GM12865 (cell line): ENCODE measurements at regions not wholly inside any gene's neighbourhood (a gene's known extent, or its start where the extent isn't known, plus 50 kb on each side); places are given as distances from the start of the nearest gene placed in this dataset.

Experiments used
- DNase-seq: peaks from one replicate; pipeline ENCODE4 v3.0.0; 2010; ENCODE audit warnings: low read depth
- H3K4me3 ChIP-seq: 2 replicates; pipeline ENCODE4 v1.5.1; 2011; ENCODE audit warnings: mild to moderate bottlenecking, low read depth, low read length, control low read depth
- TF ChIP-seq, protein P1 (sequence below): IDR thresholded peaks from 2 replicates; pipeline ENCODE4 v1.5.1; 2011; ENCODE audit warnings: low read length, control low read depth, low read depth, inconsistent platforms; ENCODE audit not compliant: insufficient read depth; ENCODE audit errors: missing control alignments

DNA sequence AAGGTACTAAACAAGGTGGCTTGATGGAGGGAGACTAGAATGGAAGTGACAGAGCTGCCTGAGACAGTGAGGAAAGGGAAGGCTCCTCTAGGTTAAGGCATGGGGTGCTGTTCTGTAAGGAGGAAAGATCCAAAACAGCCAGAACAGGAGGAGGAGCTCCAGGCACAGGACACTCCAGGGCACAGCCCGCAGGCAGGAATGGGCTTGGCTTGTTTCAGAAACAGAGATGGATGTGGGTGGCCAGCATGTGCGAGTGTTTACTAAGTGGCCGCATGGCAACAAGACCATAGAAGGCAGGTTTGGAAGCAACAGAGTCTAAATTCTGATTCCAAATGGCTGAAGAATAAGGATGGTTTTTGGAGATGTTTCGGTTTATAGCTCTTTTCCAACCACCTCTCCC is 889.1 kb downstream of the AACS start:
- no peak overlapping the region for H3K4me3 ChIP-seq
- TF ChIP-seq, protein P1, sequence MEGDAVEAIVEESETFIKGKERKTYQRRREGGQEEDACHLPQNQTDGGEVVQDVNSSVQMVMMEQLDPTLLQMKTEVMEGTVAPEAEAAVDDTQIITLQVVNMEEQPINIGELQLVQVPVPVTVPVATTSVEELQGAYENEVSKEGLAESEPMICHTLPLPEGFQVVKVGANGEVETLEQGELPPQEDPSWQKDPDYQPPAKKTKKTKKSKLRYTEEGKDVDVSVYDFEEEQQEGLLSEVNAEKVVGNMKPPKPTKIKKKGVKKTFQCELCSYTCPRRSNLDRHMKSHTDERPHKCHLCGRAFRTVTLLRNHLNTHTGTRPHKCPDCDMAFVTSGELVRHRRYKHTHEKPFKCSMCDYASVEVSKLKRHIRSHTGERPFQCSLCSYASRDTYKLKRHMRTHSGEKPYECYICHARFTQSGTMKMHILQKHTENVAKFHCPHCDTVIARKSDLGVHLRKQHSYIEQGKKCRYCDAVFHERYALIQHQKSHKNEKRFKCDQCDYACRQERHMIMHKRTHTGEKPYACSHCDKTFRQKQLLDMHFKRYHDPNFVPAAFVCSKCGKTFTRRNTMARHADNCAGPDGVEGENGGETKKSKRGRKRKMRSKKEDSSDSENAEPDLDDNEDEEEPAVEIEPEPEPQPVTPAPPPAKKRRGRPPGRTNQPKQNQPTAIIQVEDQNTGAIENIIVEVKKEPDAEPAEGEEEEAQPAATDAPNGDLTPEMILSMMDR, result no peak
- DNase-seq, result no peak

DNA sequence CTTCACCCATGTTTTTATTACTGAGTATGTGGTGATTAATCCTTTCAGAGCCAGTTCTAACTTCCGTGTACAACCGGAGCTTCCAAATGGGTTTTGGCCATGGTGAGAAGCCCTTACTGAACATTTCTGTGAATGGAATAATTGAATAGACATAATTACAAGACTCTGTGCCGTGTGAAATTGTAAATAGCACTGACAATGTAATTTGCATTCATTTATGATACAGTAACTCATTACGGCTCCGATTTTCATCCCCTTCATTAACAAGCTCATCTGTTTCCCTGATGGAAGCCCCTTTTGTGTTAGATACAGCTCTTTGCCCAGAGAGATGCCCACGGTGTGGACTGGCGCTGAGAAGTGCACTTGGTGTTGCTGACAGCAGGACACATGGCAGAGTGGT is 891.0 kb downstream of the AACS start:
- TF ChIP-seq, protein P1, result no peak
- no peak for DNase-seq

DNA sequence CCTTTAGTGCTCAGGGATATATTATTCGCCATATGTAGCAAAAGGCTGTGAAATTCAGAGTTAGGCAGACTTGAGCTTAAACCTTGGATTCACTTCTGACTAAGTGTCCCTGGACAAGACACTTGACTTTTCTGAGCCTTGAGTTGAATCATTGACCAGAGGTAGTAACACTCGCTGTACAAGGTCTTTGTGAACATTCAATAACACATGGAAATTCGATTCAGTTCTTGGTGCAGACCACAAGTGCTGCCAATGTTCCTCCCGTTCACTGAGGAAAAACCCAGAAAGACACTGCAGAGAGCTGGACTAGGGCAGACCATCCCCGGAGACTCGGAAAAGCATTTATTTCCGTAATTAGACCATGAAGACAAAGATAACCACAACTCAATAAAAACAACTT is 901.4 kb downstream of the AACS start:
- no peak for DNase-seq
- TF ChIP-seq, protein P1, result no peak
- no peak overlapping the region for H3K4me3 ChIP-seq

More for the DNA sequence above, 891.0 kb downstream of the AACS start:
- H3K4me3 ChIP-seq, result no peak overlapping the region

DNA sequence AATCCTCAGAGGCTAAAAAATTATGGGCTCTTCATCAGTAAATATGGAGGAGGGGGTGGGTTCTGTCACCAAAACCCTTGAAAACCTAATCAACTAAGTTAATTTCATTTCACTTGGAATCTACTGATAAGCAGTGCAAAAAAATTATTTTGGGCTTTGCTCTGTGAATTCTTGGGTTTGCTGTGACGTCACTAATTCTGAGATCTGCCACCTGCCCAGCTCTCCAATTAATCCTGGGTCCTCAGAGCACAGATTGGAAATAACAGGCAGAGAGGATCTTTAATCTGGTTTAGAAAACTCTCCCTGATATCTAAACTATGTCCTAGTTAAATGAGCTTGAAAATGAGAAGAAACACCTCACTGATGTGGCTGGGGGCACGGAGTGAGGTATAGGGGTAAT is 903.2 kb downstream of the AACS start:
- TF ChIP-seq, protein P1, result no peak
- no peak overlapping the region for H3K4me3 ChIP-seq

DNA sequence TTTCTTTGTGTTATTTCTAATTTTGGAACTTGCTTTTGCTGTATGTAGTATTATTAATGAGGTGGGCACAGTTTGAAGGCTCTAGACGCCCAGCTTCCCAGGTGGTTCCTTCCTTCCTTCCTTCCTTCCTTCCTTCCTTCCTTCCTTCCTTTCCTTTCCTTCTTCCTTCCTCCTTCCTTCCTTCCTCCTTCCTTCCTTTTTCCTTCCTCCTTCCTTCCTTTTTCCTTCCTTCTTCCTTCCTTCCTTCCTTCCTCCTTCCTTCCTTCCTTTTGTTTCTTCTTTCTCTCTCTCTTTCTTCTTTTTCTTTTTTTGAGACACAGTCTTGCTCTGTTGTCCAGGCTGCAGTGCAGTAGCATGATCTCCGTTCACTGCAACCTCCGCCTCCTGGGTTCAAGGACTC is 906.7 kb downstream of the AACS start:
- no peak for DNase-seq
- TF ChIP-seq, protein P1, result no peak
- H3K4me3 ChIP-seq, result no peak overlapping the region

More for the DNA sequence above, 903.2 kb downstream of the AACS start:
- DNase-seq, result no peak

DNA sequence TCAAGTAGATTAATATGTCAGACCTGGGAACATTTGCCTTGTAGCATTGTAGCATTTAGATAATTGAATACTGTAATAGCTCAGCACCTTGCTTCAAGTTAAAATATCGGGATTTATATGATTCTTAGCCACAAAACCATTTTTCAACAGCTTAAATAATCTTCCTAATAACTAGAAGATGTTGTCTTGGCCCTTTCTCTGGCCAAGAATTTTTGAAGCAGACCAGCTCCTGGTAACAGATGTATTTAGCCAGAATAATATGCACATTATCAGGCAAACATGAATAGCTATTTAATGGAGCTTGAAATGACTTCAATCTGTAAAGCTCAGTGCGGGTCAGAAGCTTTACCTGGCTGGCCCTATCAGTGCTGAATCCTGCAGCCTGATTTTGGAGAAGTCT is 913.1 kb downstream of the AACS start:
- DNase-seq, result no peak
- TF ChIP-seq, protein P1, result no peak
- H3K4me3 ChIP-seq, result no peak overlapping the region

DNA sequence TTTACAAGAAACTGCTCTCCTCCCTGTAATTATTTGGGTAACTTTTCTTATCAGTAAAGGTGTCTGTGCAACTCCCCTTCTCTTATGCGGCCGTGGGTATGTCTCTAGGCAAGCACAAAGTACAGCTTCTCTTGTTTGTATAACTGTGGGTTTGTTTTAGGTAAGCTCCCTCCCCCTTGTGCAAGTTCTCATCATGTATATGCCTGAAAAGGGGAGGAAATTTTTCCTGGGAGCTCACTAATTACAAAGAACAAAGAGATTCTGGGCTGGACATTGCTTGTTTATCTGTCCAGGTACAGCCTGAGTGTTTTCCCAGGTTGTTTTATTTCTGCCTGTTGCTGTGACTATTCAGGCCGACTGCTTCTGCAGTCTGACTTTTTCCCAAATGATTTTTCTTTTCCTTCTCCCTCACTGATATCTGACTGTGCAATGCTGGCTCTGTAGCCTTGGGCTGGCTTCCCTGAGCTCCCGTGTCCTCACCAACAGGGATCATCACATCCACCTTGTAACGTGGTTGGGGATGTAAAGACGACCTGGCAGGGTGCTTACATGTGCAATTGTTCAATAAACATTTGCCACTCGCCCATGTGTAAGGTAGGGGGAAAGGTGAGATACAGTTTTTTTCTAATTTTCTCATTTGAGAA is 916.5 kb downstream of the AACS start:
- H3K4me3 ChIP-seq, result no peak overlapping the region
- no peak for DNase-seq
- TF ChIP-seq, protein P1, result no peak
